ENCODE measurements at regions not wholly inside any gene's neighbourhood (a gene's known extent, or its start where the extent isn't known, plus 50 kb on each side); places are given as distances from the start of the nearest gene placed in this dataset.
"Not testable (repeated sequence)": the region's sequence is repeated elsewhere in the genome, so short reads cannot be mapped to it uniquely, and the experiment has no call there.

GRCh38 chr11:23765682-23766252 lies 731.1 kb upstream of the LUZP2 start:
- DNase-seq (ENCODE audit: low read depth) = no peak

DNA sequence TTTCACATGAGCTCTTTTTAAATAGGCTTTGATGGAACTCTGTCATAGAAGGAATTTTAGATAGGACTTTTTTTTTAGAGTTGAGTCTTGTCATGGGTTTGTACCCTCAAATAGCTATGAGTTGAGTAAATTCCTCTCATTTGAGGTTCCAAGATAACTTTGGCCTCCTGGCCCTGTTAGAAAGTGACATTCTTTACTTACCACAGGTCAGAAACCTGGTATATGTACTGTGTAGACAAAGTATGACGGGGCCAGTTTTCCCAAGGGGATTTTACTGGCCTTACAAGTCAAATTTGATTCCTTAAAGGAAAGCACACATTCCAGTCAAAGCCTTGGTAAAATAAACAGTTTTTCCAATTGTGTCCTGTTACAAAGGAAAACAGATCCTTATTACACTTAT lies 729.3 kb upstream of the LUZP2 start:
- DNase-seq (ENCODE audit: low read depth) = no peak

GRCh38 chr11:23769214-23769613 lies 727.6 kb upstream of the LUZP2 start:
- DNase-seq (ENCODE audit: low read depth) = no peak

GRCh38 chr11:23772081-23772480 lies 724.8 kb upstream of the LUZP2 start:
- no peak for DNase-seq (ENCODE audit: low read depth)

DNA sequence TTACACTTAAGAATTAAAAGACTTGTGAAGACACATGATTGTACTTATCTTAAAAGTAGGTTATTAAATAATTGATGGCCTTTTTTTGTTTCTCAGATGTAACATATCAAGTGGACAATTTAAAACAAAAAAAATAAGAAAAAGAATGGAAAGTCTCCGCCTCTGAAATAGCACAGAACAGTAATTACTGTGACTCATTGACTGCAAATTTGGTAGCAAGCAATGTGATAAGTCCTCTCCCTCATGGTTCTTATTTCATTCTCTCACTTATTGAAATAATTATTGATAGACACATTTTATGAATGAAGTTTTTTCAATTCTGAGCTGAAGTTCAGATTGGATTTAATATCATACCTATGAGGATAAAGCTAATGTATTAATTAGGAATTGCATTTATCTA lies 717.9 kb upstream of the LUZP2 start:
- DNase-seq (ENCODE audit: low read depth) = no peak

- no peak for DNase-seq (ENCODE audit: low read depth)
Observed at GRCh38 chr11:23780231-23780630, 716.6 kb upstream of the LUZP2 start.

DNA sequence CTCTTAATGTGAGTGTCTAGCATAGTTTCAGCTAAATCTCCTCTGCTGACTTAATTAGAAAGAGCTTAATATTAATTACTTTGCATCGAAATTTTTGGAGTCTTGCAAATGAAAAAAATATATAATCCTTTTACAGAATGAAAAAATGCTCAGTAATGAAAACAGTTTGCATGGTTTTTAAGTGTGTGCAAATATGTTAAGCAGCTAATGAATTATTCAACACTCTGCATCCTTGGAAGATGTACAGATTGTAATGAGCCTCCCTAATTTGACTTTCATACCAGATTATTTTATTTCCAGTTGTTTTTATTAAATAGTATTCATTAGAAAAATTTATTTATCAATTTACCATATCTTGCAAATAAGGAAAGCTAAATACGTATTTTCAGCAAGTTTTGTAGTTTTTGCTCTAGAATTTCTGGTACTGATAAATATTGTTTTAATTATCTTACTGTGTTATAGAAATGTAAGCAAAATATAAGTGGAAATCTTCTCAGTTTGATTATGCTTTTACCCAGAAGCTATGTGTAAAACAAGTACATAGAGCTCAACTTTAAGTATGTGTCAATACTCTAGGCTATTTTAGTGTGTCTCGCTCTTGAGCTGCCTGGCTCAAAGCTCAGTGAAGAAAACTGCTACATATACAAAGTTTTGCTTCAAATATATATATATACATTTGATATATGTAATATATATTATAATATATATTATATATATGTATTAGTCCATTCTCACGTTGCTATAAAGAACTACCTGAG lies 714.9 kb upstream of the LUZP2 start:
- DNase-seq (ENCODE audit: low read depth) = no peak

- not testable (repeated sequence) for DNase-seq (ENCODE audit: low read depth)
Observed at GRCh38 chr11:23786974-23787373, 709.9 kb upstream of the LUZP2 start.

DNA sequence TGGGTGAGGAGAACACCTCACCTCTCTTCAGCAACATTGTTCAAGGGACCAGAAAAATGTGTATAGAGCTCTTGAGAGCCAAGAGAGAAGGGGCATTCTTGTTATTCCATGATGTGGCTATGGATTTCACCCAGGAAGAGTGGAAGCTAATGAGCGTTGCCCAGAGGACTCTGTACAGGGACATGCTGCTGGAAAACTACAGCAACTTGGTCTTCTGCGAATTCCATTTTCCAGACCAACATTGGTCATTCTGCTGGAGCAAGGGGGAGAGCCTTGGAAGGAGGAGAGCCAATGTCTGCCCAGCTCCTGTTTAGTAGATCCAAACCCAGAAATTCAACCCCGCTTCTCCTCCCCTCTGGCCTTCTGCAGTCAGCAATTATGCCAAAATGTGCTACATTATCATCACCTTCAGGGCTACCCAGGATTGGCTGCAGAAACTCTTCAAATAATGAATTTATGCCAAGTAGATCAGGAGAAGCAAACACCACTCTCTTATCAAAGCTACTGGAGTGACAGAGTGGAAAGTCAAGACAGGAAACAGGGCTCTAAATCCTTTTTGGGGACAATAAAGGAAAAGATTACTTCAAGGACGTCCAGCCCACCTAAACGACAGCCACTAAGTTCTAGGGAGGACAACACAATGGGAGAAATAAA lies 707.5 kb upstream of the LUZP2 start:
- no peak for DNase-seq (ENCODE audit: low read depth)

- DNase-seq (ENCODE audit: low read depth) = no peak
Observed at GRCh38 chr11:23789938-23790371, 706.9 kb upstream of the LUZP2 start.

DNA sequence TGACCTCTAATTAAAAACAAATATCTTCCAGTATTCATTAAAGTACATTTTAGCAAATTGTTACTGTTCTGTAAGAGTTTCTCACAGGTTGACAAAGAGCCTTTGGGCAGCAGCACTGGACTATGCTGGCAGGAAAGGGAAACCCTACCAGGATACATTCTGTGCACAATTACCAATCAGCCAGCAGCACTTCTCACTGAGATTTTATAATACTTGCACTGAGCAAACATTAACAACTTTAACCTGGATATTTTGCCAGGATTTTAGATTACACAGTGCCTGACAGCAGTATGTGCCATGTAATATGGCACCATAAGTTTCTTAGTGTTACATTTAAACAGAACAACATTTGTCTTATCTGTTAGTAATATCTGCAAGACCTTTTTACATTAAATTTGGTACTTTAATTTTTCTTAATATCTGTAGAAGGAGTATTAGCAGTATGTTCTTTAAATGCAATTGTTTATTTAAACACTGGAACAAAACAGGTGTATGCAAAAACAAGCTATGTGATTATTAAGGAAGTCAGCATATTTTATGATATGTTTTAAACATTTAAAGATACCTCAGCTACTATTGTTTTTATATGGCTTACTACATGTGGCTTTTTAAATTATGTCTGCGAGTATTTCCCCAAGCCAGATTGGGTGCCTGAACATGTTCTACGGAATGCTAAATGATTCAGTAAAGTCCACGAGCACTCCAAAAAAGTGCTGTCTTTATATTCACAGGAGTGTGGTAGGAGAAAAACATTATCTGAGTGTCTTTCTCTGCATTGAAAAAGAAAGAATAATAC lies 699.0 kb upstream of the LUZP2 start:
- no peak for DNase-seq (ENCODE audit: low read depth)

GRCh38 chr11:23834306-23834705 lies 662.5 kb upstream of the LUZP2 start:
- DNase-seq (ENCODE audit: low read depth) = not testable (repeated sequence)

- DNase-seq (ENCODE audit: low read depth) = no peak
Observed at GRCh38 chr11:23836981-23837380, 659.9 kb upstream of the LUZP2 start.

GRCh38 chr11:23840872-23841271 lies 656.0 kb upstream of the LUZP2 start:
- no peak for DNase-seq (ENCODE audit: low read depth)

DNA sequence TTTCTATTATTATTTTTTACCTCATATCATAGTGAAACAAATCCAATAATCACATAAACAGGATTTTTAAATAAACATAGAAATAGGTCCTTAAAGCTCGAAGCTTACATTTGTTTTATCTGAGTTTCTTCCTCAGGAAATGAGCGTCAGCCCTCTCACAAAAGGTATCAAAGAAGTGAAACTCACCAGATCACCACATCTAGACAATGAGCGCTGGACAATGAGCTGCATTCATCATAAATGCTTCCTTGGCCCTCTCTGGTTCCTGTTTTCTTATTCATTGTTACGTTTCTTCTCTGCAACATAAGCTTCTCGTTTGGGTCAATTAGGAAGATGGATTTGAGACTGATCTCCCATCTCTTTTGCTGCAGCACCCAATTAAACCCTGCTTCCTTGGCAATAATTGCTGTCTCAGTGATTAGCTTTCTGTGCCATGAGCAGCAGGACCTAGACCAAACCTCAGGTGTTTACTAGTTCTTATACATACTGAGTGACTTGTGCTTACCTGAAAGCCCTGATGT lies 649.9 kb upstream of the LUZP2 start:
- DNase-seq (ENCODE audit: low read depth) = no peak

DNA sequence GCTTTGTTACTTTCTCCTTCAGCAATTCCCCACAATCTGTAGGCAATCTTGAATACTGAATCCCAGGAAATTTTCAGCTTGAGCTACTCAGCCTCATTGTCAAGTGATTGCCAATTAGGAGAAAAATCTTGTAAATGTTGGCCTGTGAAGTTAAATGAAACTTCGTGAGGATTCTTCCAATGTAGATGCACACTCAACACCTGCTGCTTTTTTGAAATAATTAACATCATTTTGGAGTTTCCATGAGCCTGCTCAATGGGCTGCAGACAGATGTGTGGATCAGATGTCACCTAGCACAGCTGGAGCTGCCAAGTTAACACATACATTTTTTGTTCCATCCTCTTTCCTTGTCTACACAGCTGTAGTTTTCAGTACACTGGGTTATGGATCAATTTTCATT lies 645.6 kb upstream of the LUZP2 start:
- no peak for DNase-seq (ENCODE audit: low read depth)

DNA sequence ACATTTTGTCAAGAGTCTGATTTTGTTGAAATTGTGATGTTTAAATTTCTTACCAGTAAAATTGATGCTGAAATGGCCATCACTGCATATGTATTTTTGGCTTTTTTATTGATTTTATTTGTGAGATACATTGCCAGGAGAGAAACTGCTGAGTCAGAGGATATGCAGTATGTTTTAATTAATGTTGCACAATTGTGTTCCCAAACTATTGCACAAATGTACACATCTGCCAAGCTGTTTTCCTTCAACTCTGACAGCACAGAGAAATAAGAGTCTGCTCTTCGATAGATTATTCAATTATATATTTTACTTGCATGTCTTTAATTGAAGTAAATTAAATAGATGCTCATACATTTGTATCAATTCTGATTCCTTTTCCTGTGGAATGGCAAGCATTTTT lies 640.2 kb upstream of the LUZP2 start:
- no peak for DNase-seq (ENCODE audit: low read depth)

DNA sequence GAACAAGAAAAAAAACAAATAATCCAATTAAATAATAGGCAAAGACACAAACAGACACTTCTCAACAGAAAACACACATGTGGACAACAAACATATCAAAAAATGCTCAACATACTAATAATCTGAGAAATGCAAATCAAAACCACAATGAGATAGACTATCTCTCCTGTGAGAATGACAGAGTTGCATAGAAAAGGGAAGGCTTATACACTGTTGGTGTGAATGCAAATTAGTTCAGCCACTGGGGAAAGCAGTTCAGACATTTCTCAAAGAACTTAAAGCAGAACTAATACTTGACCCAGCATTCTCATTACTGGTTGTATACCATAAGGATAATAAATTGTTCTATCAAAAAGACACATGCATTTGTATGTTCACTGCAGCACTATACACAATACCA lies 637.8 kb upstream of the LUZP2 start:
- no peak for DNase-seq (ENCODE audit: low read depth)

DNA sequence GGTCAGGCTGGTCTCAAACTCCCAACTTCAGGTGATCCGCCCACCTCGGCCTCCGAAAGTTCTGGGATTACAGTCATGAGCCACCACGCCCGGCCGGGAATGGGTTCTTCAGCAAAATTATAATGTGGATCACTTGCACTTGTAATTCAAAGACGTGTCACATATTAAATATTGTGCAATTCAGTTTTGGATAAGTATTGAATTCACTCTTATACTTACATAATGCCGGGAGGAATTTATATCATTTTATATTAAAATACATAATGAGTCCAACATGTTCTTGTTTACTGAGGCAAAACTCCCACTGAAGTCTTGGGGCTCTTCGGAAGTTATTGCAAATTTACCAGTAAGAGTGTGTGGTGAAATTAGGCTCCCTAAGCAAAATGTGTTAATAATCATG lies 635.2 kb upstream of the LUZP2 start:
- DNase-seq (ENCODE audit: low read depth) = no peak

- no peak for DNase-seq (ENCODE audit: low read depth)
Observed at GRCh38 chr11:23865341-23865975, 631.4 kb upstream of the LUZP2 start.

DNA sequence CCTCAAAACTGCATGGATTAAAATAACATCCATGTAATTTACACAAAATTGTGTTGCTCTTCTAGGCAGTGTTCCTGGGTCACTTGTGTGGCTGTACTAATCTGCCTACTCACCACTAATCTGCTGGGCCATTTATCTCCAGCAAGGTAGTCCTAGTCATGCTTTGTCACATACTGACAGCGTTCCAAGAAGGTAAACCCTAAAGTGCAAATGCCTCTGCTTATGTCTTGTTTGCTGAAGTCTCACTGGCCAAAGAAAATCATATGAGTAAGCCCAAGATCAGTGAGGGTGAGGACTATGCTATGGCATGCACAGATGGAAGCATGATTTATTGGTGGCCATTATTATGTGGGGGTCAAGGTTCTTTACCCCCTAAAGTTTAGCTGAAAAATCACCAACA lies 630.2 kb upstream of the LUZP2 start:
- no peak for DNase-seq (ENCODE audit: low read depth)

DNA sequence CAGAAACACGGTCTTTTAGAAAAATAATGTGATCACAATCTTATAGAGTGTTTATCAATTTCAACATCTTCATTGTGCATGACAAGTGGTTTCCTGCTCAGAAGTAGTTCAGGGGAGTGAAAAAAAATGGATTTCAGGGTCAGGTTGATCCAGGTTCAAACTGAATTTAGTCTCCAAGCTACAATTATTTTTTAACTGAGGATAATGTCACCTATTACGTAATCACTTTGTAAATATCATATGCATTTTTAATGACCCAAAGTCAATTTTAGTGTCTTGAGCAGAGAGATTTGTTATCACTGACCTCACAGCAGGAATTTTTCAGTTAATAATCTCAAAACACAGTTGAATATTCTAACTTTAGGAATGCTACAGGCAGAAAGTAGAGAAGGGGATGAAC lies 627.2 kb upstream of the LUZP2 start:
- no peak for DNase-seq (ENCODE audit: low read depth)

All from CMK (cell line).